GM12875 (cell line): ENCODE measurements at regions not wholly inside any gene's neighbourhood (a gene's known extent, or its start where the extent isn't known, plus 50 kb on each side); places are given as distances from the start of the nearest gene placed in this dataset.
"Not testable (repeated sequence)": the region's sequence is repeated elsewhere in the genome, so short reads cannot be mapped to it uniquely, and the experiment has no call there.

Experiments
- H3K4me3 ChIP-seq: one replicate; pipeline ENCODE4 v1.5.1; 2011; ENCODE audit warnings: low read depth, low read length, control low read depth
- TF ChIP-seq, protein P1 (sequence below): IDR thresholded peaks from 2 replicates; pipeline ENCODE4 v1.5.1; 2011; ENCODE audit warnings: low read depth, mild to moderate bottlenecking, control low read depth, inconsistent platforms, low read length, moderate library complexity, borderline replicate concordance; ENCODE audit not compliant: insufficient read depth

DNA sequence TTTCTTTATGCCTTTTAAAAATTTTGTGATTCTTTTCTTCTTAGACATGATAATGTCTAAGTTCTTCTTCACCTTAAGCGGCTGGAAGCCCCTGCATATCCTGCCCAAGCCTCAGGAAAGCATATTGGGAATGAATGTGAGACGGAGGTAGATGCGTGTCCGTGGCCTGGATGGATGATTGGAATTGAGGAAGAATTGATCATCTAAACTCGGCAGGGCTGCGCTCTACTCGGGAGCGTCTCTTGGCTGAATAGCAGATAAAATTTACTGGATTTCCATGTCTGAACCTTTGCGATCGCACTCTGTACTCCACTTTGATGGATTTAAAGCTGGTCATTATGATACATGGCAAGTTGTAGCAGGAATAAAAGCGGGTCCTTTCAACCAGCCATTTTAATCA is 406.7 kb upstream of the ONECUT1 start:
- H3K4me3 ChIP-seq: no peak overlapping the region
- TF ChIP-seq, protein P1, sequence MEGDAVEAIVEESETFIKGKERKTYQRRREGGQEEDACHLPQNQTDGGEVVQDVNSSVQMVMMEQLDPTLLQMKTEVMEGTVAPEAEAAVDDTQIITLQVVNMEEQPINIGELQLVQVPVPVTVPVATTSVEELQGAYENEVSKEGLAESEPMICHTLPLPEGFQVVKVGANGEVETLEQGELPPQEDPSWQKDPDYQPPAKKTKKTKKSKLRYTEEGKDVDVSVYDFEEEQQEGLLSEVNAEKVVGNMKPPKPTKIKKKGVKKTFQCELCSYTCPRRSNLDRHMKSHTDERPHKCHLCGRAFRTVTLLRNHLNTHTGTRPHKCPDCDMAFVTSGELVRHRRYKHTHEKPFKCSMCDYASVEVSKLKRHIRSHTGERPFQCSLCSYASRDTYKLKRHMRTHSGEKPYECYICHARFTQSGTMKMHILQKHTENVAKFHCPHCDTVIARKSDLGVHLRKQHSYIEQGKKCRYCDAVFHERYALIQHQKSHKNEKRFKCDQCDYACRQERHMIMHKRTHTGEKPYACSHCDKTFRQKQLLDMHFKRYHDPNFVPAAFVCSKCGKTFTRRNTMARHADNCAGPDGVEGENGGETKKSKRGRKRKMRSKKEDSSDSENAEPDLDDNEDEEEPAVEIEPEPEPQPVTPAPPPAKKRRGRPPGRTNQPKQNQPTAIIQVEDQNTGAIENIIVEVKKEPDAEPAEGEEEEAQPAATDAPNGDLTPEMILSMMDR: no peak

DNA sequence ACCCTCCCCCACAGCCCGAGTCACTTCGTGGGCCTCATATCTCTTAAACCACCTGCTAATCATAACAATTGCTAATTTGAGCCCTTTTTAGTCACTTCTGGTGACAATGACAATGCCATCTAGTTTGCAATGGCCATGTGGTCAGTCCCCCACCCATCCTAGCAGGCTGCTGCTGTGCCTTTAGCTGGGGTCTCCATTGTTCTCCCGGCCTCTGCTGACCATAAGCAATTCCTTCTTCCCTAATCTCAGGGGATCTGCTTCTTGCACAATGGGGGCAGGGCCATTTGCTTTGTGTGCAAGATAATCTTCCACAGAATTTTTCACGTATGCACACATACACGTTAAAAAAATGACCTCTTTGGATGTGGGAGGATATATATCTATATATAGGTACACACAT is 406.1 kb upstream of the ONECUT1 start:
- TF ChIP-seq, protein P1: no peak

DNA sequence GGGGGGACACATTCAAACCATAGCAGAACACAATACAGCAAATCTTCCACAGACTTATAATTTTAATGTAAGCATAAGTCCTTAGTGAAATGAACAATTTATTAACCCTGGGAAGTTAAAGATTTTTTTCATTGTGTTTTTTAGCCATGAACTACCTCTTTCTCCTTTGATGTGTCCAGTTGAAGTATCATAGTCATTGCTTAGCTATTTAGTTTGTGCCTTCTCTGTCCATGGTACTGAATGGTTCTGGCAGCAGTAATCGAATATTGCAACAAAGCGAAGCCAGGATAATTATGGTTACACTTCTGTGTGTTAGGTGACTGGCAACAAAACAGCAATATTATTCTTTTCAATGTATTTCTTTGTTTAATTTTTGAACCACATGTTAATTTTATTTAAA is 403.0 kb upstream of the ONECUT1 start:
- TF ChIP-seq, protein P1: no peak
- no peak overlapping the region for H3K4me3 ChIP-seq

More for the DNA sequence above, 406.1 kb upstream of the ONECUT1 start:
- no peak overlapping the region for H3K4me3 ChIP-seq

DNA sequence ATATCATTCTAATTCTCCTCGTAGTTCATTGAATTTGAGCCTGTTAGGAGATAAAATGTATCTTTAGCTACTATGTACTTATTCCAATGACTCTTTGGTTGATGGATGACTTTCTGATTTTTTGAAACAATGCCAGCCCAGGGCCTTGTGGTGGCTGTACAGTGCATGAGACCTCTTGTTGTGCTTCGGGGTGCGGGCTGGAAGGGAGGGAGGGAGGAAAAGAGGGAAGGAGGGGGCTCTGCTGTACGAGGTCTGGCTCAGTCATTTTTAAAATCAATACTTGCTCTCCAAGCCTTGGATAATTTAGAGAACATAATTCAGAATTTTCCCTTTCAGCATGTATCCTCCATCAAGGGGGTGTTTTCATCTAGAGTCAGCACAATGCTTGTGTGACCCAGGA is 399.7 kb upstream of the ONECUT1 start:
- H3K4me3 ChIP-seq: no peak overlapping the region
- TF ChIP-seq, protein P1: no peak

DNA sequence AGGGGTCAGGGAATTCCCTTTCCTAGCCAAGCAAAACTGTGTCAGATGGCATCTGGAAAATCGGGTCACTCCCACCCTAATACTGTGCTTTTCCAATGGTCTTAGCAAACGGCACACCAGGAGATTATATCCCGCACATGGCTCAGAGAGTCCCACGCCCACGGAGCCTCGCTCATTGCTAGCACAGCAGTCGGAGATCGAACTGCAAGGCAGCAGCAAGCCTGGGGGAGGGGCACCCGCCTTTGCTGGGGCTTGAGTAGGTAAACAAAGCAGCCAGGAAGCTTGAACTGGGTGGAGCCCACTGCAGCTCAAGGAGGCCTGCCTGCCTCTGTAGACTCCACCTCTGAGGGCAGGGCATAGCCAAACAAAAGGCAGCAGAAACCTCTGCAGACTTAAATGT is 393.3 kb upstream of the ONECUT1 start:
- not testable (repeated sequence) for H3K4me3 ChIP-seq

DNA sequence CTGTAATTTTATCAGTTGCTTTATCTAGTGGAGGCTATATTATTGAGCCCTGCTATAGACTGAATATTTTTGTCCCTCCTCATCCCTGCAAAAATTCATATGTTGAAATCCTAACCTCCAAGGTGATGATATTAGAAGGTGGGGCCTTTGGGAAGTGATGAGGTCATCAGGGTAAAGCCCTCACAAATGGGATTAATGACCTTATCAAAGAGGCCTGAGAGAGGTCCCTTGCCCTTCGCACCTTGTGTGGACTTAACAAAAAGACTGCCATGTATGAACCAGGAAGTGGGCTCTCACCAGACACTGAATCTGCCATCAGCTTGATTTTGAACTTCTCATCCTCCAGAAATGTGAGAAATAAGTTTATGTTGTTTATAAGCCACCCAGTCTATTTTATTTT is 381.4 kb upstream of the ONECUT1 start:
- TF ChIP-seq, protein P1: no peak

DNA sequence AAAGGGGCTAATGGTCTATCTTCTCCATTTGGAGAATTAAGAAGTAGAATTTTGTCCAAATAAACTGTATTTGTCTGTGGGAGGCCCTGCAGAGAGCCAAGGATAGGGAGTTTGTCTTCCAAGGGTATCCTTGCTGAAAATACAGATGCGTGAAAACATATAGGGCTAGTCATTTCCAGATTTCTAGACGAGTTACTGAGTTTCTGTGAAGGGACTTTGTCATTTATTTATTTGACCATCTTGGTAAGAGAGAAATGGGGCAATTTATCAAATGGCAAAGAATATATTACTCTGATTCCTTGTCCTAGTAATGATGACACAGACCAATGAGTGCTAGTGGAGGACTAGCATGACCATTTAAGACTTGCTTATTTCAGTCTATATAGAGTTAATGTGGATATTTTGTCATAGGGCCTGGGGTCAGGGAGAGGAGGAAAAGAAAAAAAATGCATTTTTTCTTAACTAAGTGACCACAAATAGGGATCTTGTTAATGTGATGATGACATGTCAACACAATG is 376.6 kb upstream of the ONECUT1 start:
- H3K4me3 ChIP-seq: no peak overlapping the region
- TF ChIP-seq, protein P1: no peak

More for the DNA sequence above, 381.4 kb upstream of the ONECUT1 start:
- H3K4me3 ChIP-seq: no peak overlapping the region

DNA sequence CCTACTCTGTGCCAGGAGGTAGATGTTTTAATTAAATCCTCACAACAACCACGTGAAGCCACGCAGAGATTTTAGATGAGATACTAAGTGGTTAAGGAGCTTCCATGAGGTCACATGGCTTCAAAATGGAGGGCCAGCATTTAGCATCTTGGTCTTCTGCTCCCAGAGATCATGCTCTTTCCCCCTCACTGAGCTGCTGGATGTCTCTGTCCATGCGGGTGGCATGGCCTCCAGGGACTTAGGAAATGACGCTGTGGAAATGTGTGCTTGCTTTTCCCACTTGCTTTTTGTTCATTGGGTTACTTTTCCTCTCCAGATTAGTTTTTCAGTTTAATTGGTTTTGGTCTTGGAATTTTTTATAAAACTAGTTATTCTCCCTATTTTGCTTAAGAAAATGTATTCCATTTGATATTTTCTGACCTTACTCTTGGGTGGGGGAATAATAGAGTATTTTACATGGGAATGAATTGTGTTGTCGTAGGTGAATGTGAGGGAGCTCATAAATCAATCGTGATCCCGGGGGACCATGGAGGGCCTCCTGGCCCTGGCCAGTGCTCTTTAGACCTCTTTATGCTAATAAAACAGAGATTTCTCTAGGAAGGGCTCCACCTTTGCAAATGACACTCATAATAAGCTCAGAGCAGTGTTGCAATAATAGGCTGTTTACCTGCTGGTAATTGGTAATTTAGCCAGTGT is 376.0 kb upstream of the ONECUT1 start:
- H3K4me3 ChIP-seq: no peak overlapping the region
- TF ChIP-seq, protein P1: no peak
